Liver (tissue), 3 donors: ENCODE measurements at regions not wholly inside any gene's neighbourhood (a gene's known extent, or its start where the extent isn't known, plus 50 kb on each side); places are given as distances from the start of the nearest gene placed in this dataset.

Experiments used
- ATF3 ChIP-seq: IDR thresholded peaks from 2 replicates; pipeline ENCODE4 v1.6.1; 2016; ENCODE audit warnings: antibody characterized with exemption
- EGR1 ChIP-seq, 2 donors: IDR thresholded peaks; 2 replicates each; pipeline ENCODE4 v1.6.1; 2016 to 2018; ENCODE audit warnings: antibody characterized with exemption in 2 of 2, low read depth in 2 of 2
- FOXA2 ChIP-seq: IDR thresholded peaks from 2 replicates; pipeline ENCODE4 v1.6.1; 2016; ENCODE audit warnings: antibody characterized with exemption
- GABPA ChIP-seq, 2 donors: IDR thresholded peaks in 1 of 2; conservative IDR thresholded peaks in 1 of 2; 2 replicates each; pipeline ENCODE4 v1.6.1; 2016; ENCODE audit warnings: antibody characterized with exemption in 2 of 2, mild to moderate bottlenecking in 1 of 2, moderate library complexity in 1 of 2
- HNF4A ChIP-seq, 2 donors: conservative IDR thresholded peaks; 2 replicates each; pipeline ENCODE4 v1.6.1; 2016; ENCODE audit warnings: antibody characterized with exemption in 2 of 2, mild to moderate bottlenecking in 2 of 2
- HNF4G ChIP-seq: IDR thresholded peaks from 2 replicates; pipeline ENCODE4 v1.6.1; 2016; ENCODE audit warnings: antibody characterized with exemption
- JUND ChIP-seq, 2 donors: IDR thresholded peaks; 2 replicates each; pipeline ENCODE4 v1.6.1; 2016; ENCODE audit warnings: antibody characterized with exemption in 2 of 2
- MAX ChIP-seq: IDR thresholded peaks from 2 replicates; pipeline ENCODE4 v1.6.1; 2016; ENCODE audit warnings: antibody characterized with exemption
- SP1 ChIP-seq: IDR thresholded peaks from 2 replicates; pipeline ENCODE4 v1.6.1; 2018; ENCODE audit warnings: antibody characterized with exemption, mild to moderate bottlenecking
- TAF1 ChIP-seq: conservative IDR thresholded peaks from 2 replicates; pipeline ENCODE4 v1.6.1; 2016; ENCODE audit warnings: antibody characterized with exemption, mild to moderate bottlenecking
- YY1 ChIP-seq: IDR thresholded peaks from 2 replicates; pipeline ENCODE4 v1.6.1; 2016; ENCODE audit warnings: antibody characterized with exemption, mild to moderate bottlenecking
- TF ChIP-seq, protein P1 (sequence below): fragments of 150-350 bp; IDR thresholded peaks from 2 replicates; pipeline ENCODE4 v1.5.1; 2017; ENCODE audit warnings: improper control_type of control experiment, low read depth, low read length; ENCODE audit not compliant: missing input control
- TF ChIP-seq, protein P2 (sequence below): IDR thresholded peaks from 2 replicates; pipeline ENCODE4 v1.6.1; 2016; ENCODE audit warnings: antibody characterized with exemption, mild to moderate bottlenecking
- TF ChIP-seq, protein P3 (sequence below): IDR thresholded peaks from 2 replicates; pipeline ENCODE4 v1.6.1; 2016; ENCODE audit warnings: antibody characterized with exemption
- donor health status: healthy.
- donor health status: healthy.

- TF ChIP-seq HNF4G (no peak), EGR1 (IDR thresholded peaks at IDR 0.05; ENCODE audit: low read depth in 2 of 2) (no peak), HNF4A (conservative IDR thresholded peaks at IDR 0.05) (no peak), MAX (no peak), ATF3 (no peak), YY1 (no peak), TAF1 (no peak), GABPA (IDR thresholded peaks at IDR 0.05 in 1 of 2, conservative IDR thresholded peaks at IDR 0.05 in 1 of 2) (no peak), JUND (IDR thresholded peaks at IDR 0.05) (no peak), SP1 (no peak), FOXA2 (no peak)
- TF ChIP-seq, protein P1, sequence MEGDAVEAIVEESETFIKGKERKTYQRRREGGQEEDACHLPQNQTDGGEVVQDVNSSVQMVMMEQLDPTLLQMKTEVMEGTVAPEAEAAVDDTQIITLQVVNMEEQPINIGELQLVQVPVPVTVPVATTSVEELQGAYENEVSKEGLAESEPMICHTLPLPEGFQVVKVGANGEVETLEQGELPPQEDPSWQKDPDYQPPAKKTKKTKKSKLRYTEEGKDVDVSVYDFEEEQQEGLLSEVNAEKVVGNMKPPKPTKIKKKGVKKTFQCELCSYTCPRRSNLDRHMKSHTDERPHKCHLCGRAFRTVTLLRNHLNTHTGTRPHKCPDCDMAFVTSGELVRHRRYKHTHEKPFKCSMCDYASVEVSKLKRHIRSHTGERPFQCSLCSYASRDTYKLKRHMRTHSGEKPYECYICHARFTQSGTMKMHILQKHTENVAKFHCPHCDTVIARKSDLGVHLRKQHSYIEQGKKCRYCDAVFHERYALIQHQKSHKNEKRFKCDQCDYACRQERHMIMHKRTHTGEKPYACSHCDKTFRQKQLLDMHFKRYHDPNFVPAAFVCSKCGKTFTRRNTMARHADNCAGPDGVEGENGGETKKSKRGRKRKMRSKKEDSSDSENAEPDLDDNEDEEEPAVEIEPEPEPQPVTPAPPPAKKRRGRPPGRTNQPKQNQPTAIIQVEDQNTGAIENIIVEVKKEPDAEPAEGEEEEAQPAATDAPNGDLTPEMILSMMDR: no peak
- TF ChIP-seq, protein P2, sequence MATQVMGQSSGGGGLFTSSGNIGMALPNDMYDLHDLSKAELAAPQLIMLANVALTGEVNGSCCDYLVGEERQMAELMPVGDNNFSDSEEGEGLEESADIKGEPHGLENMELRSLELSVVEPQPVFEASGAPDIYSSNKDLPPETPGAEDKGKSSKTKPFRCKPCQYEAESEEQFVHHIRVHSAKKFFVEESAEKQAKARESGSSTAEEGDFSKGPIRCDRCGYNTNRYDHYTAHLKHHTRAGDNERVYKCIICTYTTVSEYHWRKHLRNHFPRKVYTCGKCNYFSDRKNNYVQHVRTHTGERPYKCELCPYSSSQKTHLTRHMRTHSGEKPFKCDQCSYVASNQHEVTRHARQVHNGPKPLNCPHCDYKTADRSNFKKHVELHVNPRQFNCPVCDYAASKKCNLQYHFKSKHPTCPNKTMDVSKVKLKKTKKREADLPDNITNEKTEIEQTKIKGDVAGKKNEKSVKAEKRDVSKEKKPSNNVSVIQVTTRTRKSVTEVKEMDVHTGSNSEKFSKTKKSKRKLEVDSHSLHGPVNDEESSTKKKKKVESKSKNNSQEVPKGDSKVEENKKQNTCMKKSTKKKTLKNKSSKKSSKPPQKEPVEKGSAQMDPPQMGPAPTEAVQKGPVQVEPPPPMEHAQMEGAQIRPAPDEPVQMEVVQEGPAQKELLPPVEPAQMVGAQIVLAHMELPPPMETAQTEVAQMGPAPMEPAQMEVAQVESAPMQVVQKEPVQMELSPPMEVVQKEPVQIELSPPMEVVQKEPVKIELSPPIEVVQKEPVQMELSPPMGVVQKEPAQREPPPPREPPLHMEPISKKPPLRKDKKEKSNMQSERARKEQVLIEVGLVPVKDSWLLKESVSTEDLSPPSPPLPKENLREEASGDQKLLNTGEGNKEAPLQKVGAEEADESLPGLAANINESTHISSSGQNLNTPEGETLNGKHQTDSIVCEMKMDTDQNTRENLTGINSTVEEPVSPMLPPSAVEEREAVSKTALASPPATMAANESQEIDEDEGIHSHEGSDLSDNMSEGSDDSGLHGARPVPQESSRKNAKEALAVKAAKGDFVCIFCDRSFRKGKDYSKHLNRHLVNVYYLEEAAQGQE: no peak
- TF ChIP-seq, protein P3, sequence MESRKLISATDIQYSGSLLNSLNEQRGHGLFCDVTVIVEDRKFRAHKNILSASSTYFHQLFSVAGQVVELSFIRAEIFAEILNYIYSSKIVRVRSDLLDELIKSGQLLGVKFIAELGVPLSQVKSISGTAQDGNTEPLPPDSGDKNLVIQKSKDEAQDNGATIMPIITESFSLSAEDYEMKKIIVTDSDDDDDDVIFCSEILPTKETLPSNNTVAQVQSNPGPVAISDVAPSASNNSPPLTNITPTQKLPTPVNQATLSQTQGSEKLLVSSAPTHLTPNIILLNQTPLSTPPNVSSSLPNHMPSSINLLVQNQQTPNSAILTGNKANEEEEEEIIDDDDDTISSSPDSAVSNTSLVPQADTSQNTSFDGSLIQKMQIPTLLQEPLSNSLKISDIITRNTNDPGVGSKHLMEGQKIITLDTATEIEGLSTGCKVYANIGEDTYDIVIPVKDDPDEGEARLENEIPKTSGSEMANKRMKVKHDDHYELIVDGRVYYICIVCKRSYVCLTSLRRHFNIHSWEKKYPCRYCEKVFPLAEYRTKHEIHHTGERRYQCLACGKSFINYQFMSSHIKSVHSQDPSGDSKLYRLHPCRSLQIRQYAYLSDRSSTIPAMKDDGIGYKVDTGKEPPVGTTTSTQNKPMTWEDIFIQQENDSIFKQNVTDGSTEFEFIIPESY: no peak
These were observed 319.5 kb upstream of the GPR149 start for GRCh38 chr3:154749514-154749913.
